Stimulated activated CD8-positive, alpha-beta memory T cell treated with anti-CD3 and anti-CD28 coated beads, Interleukin-7, amount 100 ng/mL, for 48 hours (primary cell): ENCODE measurements at regions not wholly inside any gene's neighbourhood (a gene's known extent, or its start where the extent isn't known, plus 50 kb on each side); places are given as distances from the start of the nearest gene placed in this dataset.
A peak's percentile ranks its signal among the peaks of the same experiment; 100 is the strongest.

Source experiments
- DNase-seq, 2 donors: peaks; one replicate each; pipeline ENCODE4 v3.0.0-alpha.2; 2020; ENCODE audit warnings: low read depth in 1 of 2; ENCODE audit errors: extremely low read depth in 1 of 2

DNA sequence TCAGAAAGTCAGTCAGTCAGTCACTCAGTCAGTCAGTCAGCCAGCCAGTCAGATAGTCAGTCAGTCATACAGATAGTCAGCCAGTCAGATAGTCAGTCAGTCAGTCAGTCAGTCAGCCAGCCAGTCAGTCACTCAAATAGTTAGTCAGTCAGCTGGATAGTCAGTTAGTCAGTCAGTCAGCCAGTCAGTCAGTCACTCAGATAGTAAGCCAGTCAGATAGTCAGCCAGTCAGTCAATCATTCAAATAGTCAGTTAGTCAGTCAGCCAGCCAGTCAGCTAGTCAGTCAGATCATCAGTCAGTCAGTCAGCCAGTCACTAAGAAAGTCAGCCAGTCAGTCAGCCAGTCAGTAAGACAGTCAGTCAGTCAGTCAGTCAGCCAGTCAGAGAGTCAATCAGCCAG is 477.1 kb downstream of the AGTPBP1 start:
- no peak for DNase-seq

DNA sequence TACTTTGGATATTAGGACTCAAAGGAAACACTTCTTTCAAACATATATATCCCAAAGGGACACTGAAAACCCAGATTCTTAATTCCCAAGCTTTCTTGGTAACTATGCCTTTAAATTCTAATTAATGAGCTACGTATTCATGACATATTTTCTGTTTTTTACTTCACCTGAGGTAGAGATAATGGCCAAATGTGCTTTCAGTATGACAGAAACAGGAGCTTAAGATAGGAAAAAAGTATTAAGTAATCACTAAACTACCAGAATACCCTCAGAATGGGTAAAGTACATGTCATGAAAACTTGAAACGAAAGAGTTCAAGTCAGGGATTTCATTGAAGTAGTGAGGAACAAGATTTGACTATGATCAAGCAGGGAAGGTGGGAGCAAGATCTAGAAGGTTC is 478.5 kb downstream of the AGTPBP1 start:
- no peak for DNase-seq

DNA sequence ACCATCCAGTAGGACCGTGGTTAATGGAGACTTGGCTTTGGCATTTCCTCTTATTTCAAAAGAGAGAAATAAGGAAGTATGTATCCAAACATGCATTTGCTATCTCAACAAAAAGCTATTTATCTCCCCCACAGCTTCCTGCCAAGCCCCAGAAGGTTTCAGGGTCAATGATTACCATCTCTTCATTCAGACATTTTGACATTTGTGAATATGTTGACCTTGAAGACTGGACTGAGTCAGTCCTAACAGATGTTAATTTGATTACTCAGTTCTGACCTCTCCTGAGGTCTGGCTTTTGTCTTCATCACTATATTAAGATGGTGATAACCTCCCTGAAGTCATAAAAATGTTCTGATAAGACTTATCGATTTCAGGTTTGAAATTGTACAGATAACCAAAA is 479.4 kb downstream of the AGTPBP1 start:
- DNase-seq = no peak

DNA sequence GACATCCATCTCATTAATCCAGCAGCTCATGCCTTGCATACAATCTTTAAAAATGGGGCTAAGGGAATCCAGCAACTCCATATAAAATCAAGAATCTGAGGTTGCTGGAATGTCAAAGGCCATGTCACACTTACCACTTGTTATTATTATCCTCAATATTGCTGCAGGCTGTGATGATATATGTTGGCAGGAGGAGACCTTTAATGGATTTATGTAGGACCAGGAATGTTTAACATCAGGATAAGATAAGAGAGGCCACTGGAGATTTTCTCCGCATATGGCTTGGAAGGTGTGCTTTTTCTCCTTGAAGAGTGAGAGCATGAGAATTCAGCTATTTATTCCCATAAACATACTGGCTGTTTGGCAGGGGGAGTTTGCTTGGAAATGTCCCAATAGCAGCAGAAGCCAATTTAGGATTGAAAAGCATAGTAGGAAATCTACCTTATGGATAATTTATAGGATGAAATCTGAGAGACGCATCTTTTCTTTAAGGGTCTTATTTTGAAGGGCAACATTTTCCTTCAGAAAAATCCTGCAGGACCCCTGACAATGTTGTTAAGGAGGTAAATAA is 481.4 kb downstream of the AGTPBP1 start:
- DNase-seq = no peak

DNA sequence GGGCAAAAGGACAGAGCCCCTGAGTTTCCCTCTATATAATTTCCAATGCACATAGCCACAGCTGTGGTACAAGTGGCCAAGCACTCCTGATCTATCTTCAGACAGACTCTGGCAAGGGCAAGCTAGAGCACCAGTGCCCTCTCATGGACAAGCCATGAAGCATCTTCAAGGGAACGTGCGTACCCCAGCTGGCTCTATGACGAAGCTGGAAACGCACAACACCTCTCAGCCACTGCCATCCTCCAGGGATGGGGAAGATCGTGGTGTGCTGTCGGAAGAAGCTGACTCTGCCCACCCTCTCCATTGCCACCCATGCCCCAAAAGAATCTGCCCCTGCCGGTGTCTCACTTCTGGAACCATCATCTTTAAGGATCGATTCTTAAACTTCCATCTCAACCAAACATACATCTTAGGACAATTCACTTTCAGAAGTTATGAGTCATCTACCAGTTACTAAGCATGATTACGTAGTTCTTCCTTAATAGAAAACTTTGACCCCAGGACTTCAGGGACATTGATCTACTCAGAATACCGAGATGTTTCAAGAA is 482.9 kb downstream of the AGTPBP1 start:
- DNase-seq = peak in 1 of 2 donors; percentile 10

DNA sequence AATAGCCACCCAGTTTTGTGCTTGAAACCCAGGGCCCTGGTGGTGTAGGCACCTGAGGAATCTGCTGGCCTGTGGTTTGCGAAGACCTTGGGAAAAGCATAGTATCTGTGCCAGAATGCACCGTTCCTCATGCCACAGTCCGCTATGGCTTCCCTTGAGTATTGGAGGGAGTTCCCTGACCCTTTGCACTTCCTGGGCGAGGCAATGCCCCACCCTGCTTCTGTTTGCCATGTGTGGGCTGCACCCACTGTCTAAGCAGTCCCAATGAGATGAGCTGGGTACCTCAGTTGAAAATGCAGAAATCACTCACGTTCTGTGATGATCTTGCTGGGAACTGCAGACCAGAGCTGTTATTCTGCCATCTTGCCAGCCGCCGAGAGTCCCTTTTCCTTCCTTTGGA is 483.5 kb downstream of the AGTPBP1 start:
- DNase-seq = no peak

DNA sequence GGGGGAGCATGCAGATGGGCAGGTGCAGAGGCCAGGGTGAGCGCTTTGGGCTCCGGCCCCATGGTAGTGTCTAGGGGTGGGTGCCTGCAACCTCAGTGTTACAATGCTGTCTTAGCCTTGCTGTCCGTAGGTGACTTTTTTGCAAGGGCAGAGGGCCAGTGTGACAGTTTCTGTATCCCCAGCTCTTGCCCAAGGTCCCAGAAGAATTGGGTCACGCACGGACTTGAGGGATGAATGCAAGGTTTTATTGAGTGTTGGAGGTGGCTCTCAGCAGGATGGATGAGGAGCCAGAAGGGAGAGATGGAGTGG is 492.5 kb downstream of the AGTPBP1 start:
- no peak for DNase-seq

DNA sequence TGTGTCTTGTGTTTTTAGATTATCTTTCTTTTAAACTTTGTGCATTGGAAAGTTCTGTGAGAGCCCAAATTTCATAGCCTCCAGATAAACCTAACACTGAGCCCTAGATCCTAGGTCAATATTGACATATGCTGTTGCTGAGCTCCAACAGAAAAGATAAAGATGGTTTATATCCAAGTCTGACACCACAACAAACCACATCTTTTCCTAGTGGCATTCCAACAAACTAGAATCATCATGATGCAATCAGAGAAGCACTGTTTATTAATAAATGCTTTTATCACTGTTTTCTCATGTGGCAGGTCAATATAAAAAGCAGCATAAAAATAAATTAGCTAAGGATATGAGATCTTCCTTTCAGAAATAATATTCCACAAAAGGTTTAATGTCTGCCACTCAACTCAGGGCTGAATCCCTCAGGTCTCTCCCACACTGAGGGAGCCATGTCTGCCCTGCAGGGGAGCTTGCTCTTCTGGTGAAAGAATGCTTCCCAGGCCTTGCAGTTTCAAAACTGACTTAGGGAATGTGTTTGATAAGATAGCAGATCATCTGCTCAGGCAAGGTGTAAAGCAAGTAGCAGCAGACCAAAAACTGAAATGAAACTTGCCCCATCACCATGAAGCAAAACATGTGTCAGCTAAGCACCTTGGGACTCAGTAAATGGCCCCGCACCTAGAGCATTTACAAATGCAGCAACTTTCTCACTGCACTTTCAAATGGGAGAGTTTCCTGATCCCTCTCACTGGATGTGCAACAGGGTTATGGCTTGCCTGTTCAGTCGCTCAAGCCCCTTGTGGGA is 493.0 kb downstream of the AGTPBP1 start:
- no peak for DNase-seq

DNA sequence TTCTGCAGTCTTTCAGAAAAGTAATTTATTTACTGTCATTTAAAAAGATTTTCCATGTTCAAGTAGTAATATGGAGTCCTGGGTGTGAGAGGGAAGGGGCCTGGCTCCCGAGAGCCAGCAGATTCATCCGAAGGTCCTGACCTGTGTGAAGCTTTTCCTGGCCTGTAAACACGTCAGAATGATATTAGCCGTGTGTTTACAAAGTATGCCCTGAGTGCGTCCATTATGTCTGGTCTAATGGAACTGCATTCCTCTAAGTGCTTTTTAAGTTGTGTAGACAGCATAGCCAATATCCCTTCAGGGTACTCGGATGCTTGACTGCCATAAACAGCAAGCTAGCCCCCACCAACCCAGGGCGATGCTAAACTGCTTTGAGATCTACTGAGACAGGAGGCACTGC is 495.2 kb downstream of the AGTPBP1 start:
- DNase-seq = no peak

DNA sequence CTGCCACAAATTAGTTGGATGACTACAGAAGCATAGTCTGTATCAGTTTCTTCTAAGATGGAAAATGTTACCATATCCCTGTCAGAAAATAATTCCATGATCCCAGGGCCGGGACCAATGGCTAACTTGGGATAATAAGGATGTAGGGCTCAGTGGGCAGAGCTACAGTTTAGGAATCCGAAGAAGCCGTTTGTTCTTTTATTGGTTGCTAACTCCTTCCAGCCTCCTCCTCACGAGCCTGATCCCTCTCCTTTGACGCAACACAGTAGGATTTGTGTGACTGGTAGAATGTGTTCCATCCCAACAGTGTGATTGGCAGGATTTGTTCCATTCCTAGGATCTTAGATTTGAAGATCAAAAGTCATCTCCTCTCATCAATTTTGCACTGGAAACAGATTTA is 496.9 kb downstream of the AGTPBP1 start:
- DNase-seq = no peak

DNA sequence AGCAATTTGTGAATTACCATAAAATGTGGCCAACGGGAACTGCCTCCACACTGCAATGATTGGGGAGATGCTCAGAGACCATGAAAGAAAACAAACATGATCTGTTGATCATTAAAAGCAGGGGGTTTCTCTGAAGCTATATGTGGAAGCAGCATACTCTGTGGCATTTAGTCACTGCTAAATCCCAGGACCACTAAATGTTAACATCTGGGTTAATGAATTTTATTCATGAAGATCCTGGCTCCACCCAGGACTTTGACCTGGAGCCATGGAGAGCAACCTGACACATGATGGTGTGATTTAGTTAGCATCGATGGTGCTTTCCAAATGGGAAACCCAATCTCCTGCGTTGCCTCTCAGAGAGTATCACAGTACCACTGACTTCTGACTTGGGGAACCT is 497.8 kb downstream of the AGTPBP1 start:
- no peak for DNase-seq

DNA sequence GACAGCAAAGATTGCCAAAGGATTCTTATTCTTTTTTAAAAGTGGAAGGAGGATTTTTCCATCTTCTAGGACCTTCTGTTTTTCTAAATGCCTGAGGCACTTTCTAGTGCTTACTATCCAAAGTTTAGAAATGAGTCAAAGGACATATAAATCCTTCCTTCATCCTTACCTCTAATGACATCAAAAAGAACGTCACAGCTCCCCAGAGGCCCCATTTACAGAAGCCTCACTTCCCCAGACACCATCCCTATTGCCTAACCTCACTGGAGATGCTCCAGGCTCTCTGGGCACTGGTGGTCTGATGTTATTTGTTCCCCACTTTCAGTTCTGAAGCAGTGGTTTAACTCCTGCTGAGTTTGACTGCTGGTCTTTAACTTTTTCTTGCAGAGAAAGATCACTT is 504.3 kb downstream of the AGTPBP1 start:
- no peak for DNase-seq

DNA sequence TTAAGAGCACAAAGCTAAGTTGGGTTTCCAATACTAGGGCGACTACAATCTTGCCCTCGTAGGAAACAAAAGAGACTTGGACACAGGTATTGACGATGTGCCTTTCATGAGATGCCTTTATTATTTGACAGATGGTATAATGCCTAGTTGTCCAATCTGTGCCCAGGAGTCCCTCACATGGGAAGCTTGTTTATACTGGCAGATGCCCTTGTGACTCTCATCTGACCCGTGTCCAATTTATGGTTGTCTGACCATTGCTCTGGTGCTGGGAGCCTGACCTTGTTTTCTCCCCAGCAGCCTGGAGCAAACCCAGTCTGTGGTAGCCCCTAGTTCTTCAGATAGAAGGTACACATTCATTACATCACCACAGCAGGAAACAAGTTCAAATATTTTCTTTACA is 511.7 kb downstream of the AGTPBP1 start:
- DNase-seq = no peak

DNA sequence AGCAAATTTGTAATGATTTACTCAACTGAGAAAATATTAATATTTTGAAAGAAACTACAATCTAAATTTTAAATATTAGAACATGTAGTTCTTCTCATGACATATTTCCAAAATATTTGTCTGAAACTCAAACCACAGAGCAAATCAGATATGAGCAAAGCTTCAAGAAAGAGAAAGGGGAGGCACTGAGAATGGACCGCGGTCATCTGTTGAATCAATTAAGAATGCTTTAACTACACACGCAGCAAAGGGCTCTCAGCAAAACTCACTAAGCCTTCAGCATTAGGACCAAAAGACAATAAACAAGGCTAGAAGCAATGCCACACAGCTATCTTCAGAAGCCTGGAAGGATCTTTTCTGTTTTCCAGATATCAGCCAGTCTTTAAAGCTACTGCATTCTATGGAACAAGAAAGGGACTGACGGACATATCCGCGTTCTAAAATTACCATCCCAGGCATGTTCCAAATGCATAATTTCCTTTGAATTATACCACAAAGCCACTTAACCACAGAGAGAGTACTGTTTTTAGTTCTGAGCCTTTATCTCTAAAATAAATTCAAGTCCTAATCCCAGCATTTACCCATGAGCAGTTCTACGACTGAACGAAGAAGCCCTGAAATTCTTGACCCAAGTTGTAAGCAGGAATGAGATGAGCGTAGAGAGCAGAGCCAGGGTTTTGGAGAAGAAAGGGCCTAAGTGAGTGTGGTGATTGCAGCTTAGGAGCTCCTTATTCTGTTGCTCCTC is 513.5 kb downstream of the AGTPBP1 start:
- no peak for DNase-seq

DNA sequence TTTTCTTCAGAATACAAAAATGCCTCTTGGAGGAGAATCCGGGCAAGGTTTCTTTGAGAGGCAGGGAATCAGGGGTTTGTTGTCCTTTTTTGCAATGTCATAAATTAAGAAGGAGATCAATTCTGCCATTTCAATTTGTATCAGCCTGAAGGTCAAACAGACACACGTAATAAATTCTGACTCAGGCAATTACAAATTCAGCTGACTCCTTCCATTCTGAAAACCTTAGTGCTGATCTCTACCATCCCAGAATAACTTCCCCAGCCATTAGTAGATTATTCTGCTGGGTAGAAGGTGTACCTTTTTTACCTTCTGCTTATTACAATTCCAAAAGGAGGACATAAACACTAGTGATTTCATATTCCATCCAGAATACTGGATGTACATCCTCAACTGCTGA is 516.6 kb downstream of the AGTPBP1 start:
- DNase-seq = no peak

DNA sequence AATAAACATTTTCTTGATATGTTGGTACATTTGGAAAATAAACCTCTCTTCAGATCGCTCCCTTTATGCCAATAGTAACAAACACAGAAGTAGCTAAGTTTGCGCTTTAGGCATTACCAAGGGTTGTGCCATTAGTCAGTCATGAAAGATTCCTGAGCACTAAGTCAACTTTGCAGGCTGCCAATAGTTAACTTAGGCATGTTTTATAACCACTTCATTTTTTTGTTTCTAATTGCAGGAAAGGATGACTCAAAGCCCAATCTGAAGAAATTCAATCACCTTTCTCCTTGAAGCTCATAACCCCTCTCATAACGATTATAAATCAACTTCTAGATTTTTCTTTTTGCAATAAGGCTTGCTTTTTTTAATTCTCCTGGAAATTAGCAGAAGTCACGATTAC is 517.0 kb downstream of the AGTPBP1 start:
- DNase-seq = no peak

DNA sequence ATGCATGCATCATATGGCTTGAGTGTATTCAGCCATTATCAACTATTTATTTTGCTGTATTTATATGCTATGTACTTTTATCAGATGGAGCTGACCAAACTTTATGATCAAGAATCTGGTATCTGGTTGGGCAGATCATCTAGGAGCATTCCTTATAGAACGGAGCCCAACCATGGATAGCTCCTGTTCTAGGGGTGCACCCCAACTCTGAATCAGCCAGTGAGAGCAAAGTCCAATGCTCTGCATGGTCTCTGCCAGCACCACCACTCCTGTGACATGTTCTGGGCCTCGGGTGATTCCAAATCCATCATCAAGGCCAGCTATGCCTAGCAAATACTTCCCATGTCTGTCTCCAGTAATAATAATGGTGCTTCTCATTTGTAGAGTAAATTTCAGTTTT is 517.5 kb downstream of the AGTPBP1 start:
- DNase-seq = no peak

DNA sequence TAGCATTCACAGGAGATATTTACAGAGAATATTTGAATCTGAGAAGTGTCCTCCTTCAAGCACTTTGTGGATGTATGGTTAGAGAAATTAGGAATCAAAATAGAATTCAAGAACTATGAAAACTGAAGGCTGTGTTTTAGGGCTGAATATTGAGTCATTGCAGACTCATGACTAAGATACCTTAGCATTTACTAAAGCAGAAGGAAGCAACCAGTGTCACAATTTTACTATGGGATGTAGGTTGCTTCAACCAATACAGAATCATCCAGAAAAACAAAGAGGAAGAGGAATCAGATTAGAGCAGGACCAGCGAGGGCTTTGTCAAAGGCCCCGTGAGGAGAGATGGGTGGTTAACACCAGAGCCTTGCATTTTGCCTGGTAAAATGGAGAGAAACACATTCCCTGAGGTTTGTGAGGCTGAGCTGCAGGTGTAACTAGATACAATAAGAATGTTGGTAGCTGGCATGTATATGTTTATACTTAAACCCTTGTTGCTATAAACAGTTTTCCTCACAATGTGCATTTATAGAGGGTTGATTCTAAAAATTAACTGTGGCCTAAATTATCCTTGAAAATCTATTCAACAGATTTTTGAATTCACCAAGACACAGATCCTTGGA is 518.1 kb downstream of the AGTPBP1 start:
- no peak for DNase-seq

DNA sequence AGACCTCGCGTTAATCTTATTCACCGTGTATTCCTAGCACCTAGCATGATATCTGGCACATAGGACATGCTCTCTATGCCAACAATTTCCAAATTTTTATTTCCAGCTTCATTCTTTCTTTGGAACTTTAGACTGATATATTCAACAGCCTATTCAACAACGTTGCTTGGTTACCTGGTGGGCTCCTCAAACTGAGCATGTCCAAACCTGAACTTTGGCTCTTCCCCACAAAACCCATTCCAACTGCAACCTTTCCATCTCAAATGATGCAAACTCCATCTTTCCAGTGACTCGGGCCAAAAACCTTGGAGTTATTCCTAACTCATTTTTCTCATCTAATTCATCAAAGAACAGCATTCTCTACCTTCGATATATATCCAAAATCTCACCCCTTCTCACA is 525.2 kb downstream of the AGTPBP1 start:
- no peak for DNase-seq

DNA sequence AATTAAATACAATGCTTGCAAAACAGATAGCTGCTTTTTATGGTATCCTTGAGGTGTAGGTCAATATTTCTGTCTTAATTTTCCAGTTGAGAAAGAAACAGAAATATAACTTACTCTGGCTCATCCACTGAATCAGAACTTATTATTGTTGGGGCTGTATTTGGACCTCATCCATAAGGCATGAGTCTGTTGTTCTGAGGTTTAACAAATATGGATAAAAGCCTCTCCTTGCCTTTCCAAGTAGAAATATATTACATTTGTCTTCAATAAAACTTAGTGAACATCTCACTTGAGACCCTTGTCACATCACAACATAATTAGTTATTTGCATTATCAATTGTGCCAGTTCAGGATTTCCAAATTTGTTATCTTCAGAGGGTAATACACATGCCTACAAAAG is 525.8 kb downstream of the AGTPBP1 start:
- DNase-seq = no peak

DNA sequence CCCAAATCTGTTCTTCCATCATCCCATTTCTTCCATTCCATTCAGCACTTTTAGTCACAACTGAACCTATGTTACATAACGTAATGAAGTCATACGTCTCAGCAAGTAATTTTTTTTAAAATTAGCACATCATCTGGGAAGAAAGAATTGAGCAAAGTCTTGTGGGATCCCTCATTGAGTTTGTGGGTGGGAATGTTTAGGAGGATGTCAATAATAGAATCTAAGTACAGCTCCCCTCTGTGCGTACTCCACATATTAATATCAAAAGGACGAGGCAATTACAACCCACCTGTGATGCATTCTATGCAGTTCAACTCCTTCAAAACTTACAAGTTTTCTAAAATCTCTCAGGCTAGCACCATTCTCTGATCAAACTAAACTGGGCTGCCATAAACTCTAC is 526.3 kb downstream of the AGTPBP1 start:
- DNase-seq = no peak
